SK-N-SH (cell line): ENCODE measurements at regions not wholly inside any gene's neighbourhood (a gene's known extent, or its start where the extent isn't known, plus 50 kb on each side); places are given as distances from the start of the nearest gene placed in this dataset.

ENCODE experiments used
- EP300 ChIP-seq, 2 experiments: IDR thresholded peaks; 2 replicates each; pipeline versions ENCODE4 v1.4.0 to v1.6.1; 2012; ENCODE audit warnings: borderline replicate concordance in 1 of 2, low read depth in 1 of 2, low read length in 1 of 2
- GABPA ChIP-seq: IDR thresholded peaks from 2 replicates; pipeline ENCODE4 v1.4.0; 2012; ENCODE audit warnings: low read depth, mild to moderate bottlenecking
- MAX ChIP-seq: IDR thresholded peaks from 2 replicates; pipeline ENCODE4 v1.4.0; 2012; ENCODE audit warnings: low read depth
- POLR2AphosphoS5 ChIP-seq: IDR thresholded peaks from 2 replicates; pipeline ENCODE4 v1.6.1; 2012; ENCODE audit warnings: low read depth, low read length
- TAF1 ChIP-seq: IDR thresholded peaks from 2 replicates; pipeline ENCODE4 v1.6.1; 2012; ENCODE audit warnings: low read depth, mild to moderate bottlenecking, low read length, moderate library complexity, borderline replicate concordance
- USF2 ChIP-seq: fragments of 150-350 bp; IDR thresholded peaks from 2 replicates; pipeline ENCODE4 v1.6.1; 2017; ENCODE audit warnings: antibody characterized with exemption, low read length, low read depth, borderline replicate concordance
- TF ChIP-seq, protein P1 (sequence below): fragments of 200-600 bp; sonication (generic); IDR thresholded peaks from 2 replicates; pipeline ENCODE4 v1.6.1; 2017; ENCODE audit warnings: antibody characterized with exemption, mild to moderate bottlenecking, moderate library complexity

GRCh38 chr21:16330082-16330907 lies 600.5 kb downstream of the USP25 start:
- TF ChIP-seq, protein P1, sequence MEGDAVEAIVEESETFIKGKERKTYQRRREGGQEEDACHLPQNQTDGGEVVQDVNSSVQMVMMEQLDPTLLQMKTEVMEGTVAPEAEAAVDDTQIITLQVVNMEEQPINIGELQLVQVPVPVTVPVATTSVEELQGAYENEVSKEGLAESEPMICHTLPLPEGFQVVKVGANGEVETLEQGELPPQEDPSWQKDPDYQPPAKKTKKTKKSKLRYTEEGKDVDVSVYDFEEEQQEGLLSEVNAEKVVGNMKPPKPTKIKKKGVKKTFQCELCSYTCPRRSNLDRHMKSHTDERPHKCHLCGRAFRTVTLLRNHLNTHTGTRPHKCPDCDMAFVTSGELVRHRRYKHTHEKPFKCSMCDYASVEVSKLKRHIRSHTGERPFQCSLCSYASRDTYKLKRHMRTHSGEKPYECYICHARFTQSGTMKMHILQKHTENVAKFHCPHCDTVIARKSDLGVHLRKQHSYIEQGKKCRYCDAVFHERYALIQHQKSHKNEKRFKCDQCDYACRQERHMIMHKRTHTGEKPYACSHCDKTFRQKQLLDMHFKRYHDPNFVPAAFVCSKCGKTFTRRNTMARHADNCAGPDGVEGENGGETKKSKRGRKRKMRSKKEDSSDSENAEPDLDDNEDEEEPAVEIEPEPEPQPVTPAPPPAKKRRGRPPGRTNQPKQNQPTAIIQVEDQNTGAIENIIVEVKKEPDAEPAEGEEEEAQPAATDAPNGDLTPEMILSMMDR, result peak; percentile 75
- TF ChIP-seq USF2 (no peak), POLR2AphosphoS5 (no peak), EP300 (IDR thresholded peaks at IDR 0.05; ENCODE audit: borderline replicate concordance in 1 of 2, low read depth in 1 of 2, low read length in 1 of 2) (no peak), GABPA (no peak), TAF1 (no peak), MAX (no peak)
